Right atrium auricular region (tissue), 2 donors: ENCODE measurements at regions not wholly inside any gene's neighbourhood (a gene's known extent, or its start where the extent isn't known, plus 50 kb on each side); places are given as distances from the start of the nearest gene placed in this dataset.

Experiments used
- DNase-seq: peaks from one replicate; pipeline ENCODE4 v3.0.0-alpha.2; 2019; ENCODE audit warnings: low spot score
- H3K27ac ChIP-seq, 2 donors: fragments of 200-600 bp; sonication (generic); 1 replicate in 1 of 2; 2 replicates in 1 of 2; pipeline ENCODE4 v1.5.1; 2016 to 2019
- H3K27me3 ChIP-seq, 2 donors: fragments of 200-600 bp; sonication (generic); one replicate each; pipeline versions ENCODE4 v1.5.1 to v1.6.0; 2017 to 2019
- H3K36me3 ChIP-seq: fragments of 200-600 bp; sonication (generic); one replicate; pipeline ENCODE4 v1.5.1; 2016
- H3K4me1 ChIP-seq, 2 donors: fragments of 200-600 bp; sonication (generic); one replicate each; pipeline versions ENCODE4 v1.5.1 to v1.6.0; 2017 to 2019
- H3K4me3 ChIP-seq, 2 donors: fragments of 200-600 bp; sonication (generic); 1 replicate in 1 of 2; 2 replicates in 1 of 2; pipeline ENCODE4 v1.5.1; 2017 to 2019; ENCODE audit warnings: mild to moderate bottlenecking in 1 of 2, moderate library complexity in 1 of 2
- H3K9me3 ChIP-seq, 2 donors: fragments of 200-600 bp; sonication (generic); one replicate each; pipeline ENCODE4 v1.5.1; 2019
- CTCF ChIP-seq, 2 donors: fragments of 200-600 bp; sonication (generic); IDR thresholded peaks; one replicate each; pipeline ENCODE4 v1.5.1; 2019; ENCODE audit warnings: antibody characterized with exemption in 2 of 2

- no peak overlapping the region for H3K4me3 ChIP-seq
- DNase-seq: no peak
- H3K9me3 ChIP-seq: no peaks in the 10 kb centered on the region
- H3K27ac ChIP-seq: no peak overlapping the region
- no peaks in the 10 kb centered on the region for H3K27me3 ChIP-seq
- peak; percentile 46 to 56 for TF ChIP-seq CTCF (IDR thresholded peaks at IDR 0.05)
- no peaks in the 10 kb centered on the region for H3K4me1 ChIP-seq
- H3K36me3 ChIP-seq: no peaks in the 10 kb centered on the region
Measured at GRCh38 chrX:112147206-112147605, 64.6 kb upstream of the TRPC5 start.

GRCh38 chrX:112137276-112137675 lies 54.7 kb upstream of the TRPC5 start:
- no peak for TF ChIP-seq CTCF (IDR thresholded peaks at IDR 0.05)
- Histone ChIP-seq H3K27me3 (no peaks in the 10 kb centered on the region), H3K4me3 (no peak overlapping the region), H3K9me3 (peaks cover 0 to 20% of the 10 kb centered on the region in 2 donors), H3K4me1 (no peaks in the 10 kb centered on the region), H3K27ac (no peak overlapping the region), H3K36me3 (no peaks in the 10 kb centered on the region)
- no peak for DNase-seq
